Ovary (tissue), 7 donors: ENCODE measurements at regions not wholly inside any gene's neighbourhood (a gene's known extent, or its start where the extent isn't known, plus 50 kb on each side); places are given as distances from the start of the nearest gene placed in this dataset.
"Not testable (repeated sequence)": the region's sequence is repeated elsewhere in the genome, so short reads cannot be mapped to it uniquely, and the experiment has no call there.

Experiments used
- DNase-seq, 5 donors: peaks; one replicate each; pipeline ENCODE4 v3.0.0-alpha.2; 2019 to 2020
- H3K27ac ChIP-seq, 2 donors: fragments of 200-600 bp; one replicate each; pipeline versions ENCODE4 v1.5.1 to v1.8.0; 2019 to 2022
- H3K27me3 ChIP-seq: fragments of 200-600 bp; one replicate; pipeline ENCODE4 v1.8.0; 2022
- H3K36me3 ChIP-seq: fragments of 200-600 bp; sonication (generic); one replicate; pipeline ENCODE4 v1.5.1; 2019
- H3K4me1 ChIP-seq: one replicate; pipeline ENCODE4 v1.8.1; 2013; ENCODE audit warnings: mild to moderate bottlenecking, moderate library complexity; ENCODE audit not compliant: insufficient read depth
- H3K4me3 ChIP-seq: fragments of 200-600 bp; sonication (generic); one replicate; pipeline ENCODE4 v1.5.1; 2017
- H3K9me3 ChIP-seq, 2 donors: fragments of 200-600 bp in 1 of 2; sonication (generic) in 1 of 2; one replicate each; pipeline versions ENCODE4 v1.5.1 to v1.8.1; 2013 to 2019; ENCODE audit warnings: mild to moderate bottlenecking in 1 of 2, moderate library complexity in 1 of 2
- CTCF ChIP-seq, 3 donors: fragments of 450-650 bp in 2 of 3; fragments of 200-600 bp in 1 of 3; IDR thresholded peaks; one replicate each; pipeline versions ENCODE4 v1.5.1 to v1.8.0; 2016 to 2022; ENCODE audit warnings: antibody characterized with exemption in 3 of 3, mild to moderate bottlenecking in 1 of 3
- EP300 ChIP-seq: sonication (generic); formaldehyde crosslinking; IDR thresholded peaks from one replicate; pipeline ENCODE4 v1.6.1; 2017; ENCODE audit warnings: antibody characterized with exemption
- POLR2A ChIP-seq: fragments of 450-650 bp; IDR thresholded peaks from one replicate; pipeline ENCODE4 v1.6.1; 2017; ENCODE audit warnings: antibody characterized with exemption, mild to moderate bottlenecking, moderate library complexity
- WGBS, 3 donors: extraction: QIAGEN DNeasy Blood & Tissue Kit in 1 of 3; methylation state at CpG; one replicate each; pipeline versions ENCODE4 v1.1.5 to v1.1.7; 2013 to 2017; 5-methylcytosine and 5-hydroxymethylcytosine counted together
- intact Hi-C, 4 donors: fragments of 100-400 bp; cut with DNase I; formaldehyde crosslinking; loops; one replicate each; pipeline versions ENCODE4 v1.11.0 to v1.15.1; 2022 to 2023
- donor health status: DM: no; HTN: no; CAD: no; lungs with moderate emphysema.
- donor health status: DM: no; HTN: no; CAD: no.
- donor health status: Bipolar disorder and iron deficiency.
- donor health status: DM: no; HTN: no; CAD: no.
- donor health status: DM: yes; HTN: yes; CAD: no.

- no peaks in the 10 kb centered on the region for H3K4me1 ChIP-seq
- no peak overlapping the region for H3K4me3 ChIP-seq
- 82 to 88% (median 85%) methylated on average over 6 of the region's 6 CpGs for WGBS, 3 donors
- intact Hi-C loops: no loop called here
- no peaks in the 10 kb centered on the region for H3K9me3 ChIP-seq
- TF ChIP-seq EP300: no peak
- no peak for TF ChIP-seq CTCF (IDR thresholded peaks at IDR 0.05)
- TF ChIP-seq POLR2A: no peak
- no peaks in the 10 kb centered on the region for H3K36me3 ChIP-seq
- H3K27me3 ChIP-seq: no peaks in the 10 kb centered on the region
- no peak for DNase-seq
- no peak overlapping the region for H3K27ac ChIP-seq
Observed at GRCh38 chr7:13628239-13629001, 361.0 kb downstream of the ETV1 start.

GRCh38 chr7:13631207-13632049 is 358.0 kb downstream of the ETV1 start:
- H3K4me1 ChIP-seq, H3K36me3 ChIP-seq, H3K27ac ChIP-seq, DNase-seq, H3K9me3 ChIP-seq, H3K27me3 ChIP-seq, H3K4me3 ChIP-seq, intact Hi-C loops: not testable (repeated sequence)
- WGBS, 3 donors: 13 to 48% (median 41%) methylated on average over 1 to 2 of the region's 2 CpGs

GRCh38 chr7:13633857-13634256 is 355.6 kb downstream of the ETV1 start:
- peaks cover 3% of the 10 kb centered on the region for H3K27me3 ChIP-seq
- H3K4me1 ChIP-seq: no peaks in the 10 kb centered on the region
- 82 to 89% (median 85%) methylated on average over 3 of the region's 3 CpGs for WGBS, 3 donors
- intact Hi-C loops: no loop called here
- H3K27ac ChIP-seq: no peak overlapping the region
- TF ChIP-seq EP300: no peak
- TF ChIP-seq CTCF (IDR thresholded peaks at IDR 0.05): no peak
- TF ChIP-seq POLR2A: no peak
- no peaks in the 10 kb centered on the region for H3K36me3 ChIP-seq
- no peak overlapping the region for H3K4me3 ChIP-seq
- no peaks in the 10 kb centered on the region for H3K9me3 ChIP-seq
- DNase-seq: no peak

GRCh38 chr7:13639396-13639795 is 350.1 kb downstream of the ETV1 start:
- Histone ChIP-seq H3K9me3 (no peaks in the 10 kb centered on the region), H3K36me3 (no peaks in the 10 kb centered on the region), H3K27me3 (peaks cover 3% of the 10 kb centered on the region), H3K4me3 (no peak overlapping the region), H3K4me1 (no peaks in the 10 kb centered on the region), H3K27ac (no peak overlapping the region)
- TF ChIP-seq CTCF (IDR thresholded peaks at IDR 0.05) (no peak), EP300 (no peak), POLR2A (no peak)
- DNase-seq: no peak
- 52 to 63% (median 56%) methylated on average over 4 of the region's 4 CpGs for WGBS, 3 donors
- intact Hi-C loops: no loop called here

- no peaks in the 10 kb centered on the region for H3K36me3 ChIP-seq
- DNase-seq: no peak
- no peaks in the 10 kb centered on the region for H3K27me3 ChIP-seq
- no peak overlapping the region for H3K4me3 ChIP-seq
- no peak overlapping the region for H3K27ac ChIP-seq
- 2 to 3% (median 3%) methylated on average over 1 of the region's 1 CpG for WGBS, 3 donors
- intact Hi-C loops: loop anchor here in 1 of 4 donors (1.0 kb wide), 1 partner anchor 14 kb away; no protein-coding TSS in a partner anchor
- TF ChIP-seq POLR2A: no peak
- TF ChIP-seq CTCF (IDR thresholded peaks at IDR 0.05): no peak
- no peak for TF ChIP-seq EP300
- H3K9me3 ChIP-seq: no peaks in the 10 kb centered on the region
- no peaks in the 10 kb centered on the region for H3K4me1 ChIP-seq
Observed at GRCh38 chr7:13641714-13642113, 347.8 kb downstream of the ETV1 start.
